ENCODE measurements at regions not wholly inside any gene's neighbourhood (a gene's known extent, or its start where the extent isn't known, plus 50 kb on each side); places are given as distances from the start of the nearest gene placed in this dataset.

- no peak for TF ChIP-seq SIX5 (IDR thresholded peaks at IDR 0.05; ENCODE audit: low read depth, low read length)
- no peak for TF ChIP-seq EZH2 (IDR thresholded peaks at IDR 0.05; ENCODE audit: low read depth, low read length, severe bottlenecking)
- no peak for TF ChIP-seq KDM1A (IDR thresholded peaks at IDR 0.05; ENCODE audit: borderline replicate concordance, low read length)
- no peak for TF ChIP-seq RBBP5 (IDR thresholded peaks at IDR 0.05; ENCODE audit: borderline replicate concordance, low read depth, low read length)
- no peak for TF ChIP-seq GTF2F1 (IDR thresholded peaks at IDR 0.05; ENCODE audit: borderline replicate concordance, low read depth, low read length)
- no peak for TF ChIP-seq RNF2 (IDR thresholded peaks at IDR 0.05; ENCODE audit: borderline replicate concordance, low read depth, low read length, missing control alignments, poor library complexity, severe bottlenecking)
- no peak for TF ChIP-seq SAP30 (IDR thresholded peaks at IDR 0.05; ENCODE audit: insufficient read depth, insufficient replicate concordance, low read length)
- no peak for TF ChIP-seq POU5F1 (IDR thresholded peaks at IDR 0.05; ENCODE audit: low read depth, low read length)
Observed at GRCh38 chr12:114933428-114934160, 249.6 kb upstream of the TBX3 start (continued).

Measured in H1 (cell line).